ENCODE measurements at regions not wholly inside any gene's neighbourhood (a gene's known extent, or its start where the extent isn't known, plus 50 kb on each side); places are given as distances from the start of the nearest gene placed in this dataset.

GRCh38 chr3:94693997-94694640, 631.3 kb downstream of the NSUN3 start:
- Histone ChIP-seq H3K4me2 (ENCODE audit: insufficient read depth, low read length) (no peak overlapping the region), H2AFZ (ENCODE audit: low read depth, low read length) (no peak overlapping the region), H3K4me3 (no peak overlapping the region), H3K4me1 (replicated peaks in 1 of 2; ENCODE audit: control insufficient read depth in 2 of 2, insufficient read depth in 2 of 2, low read length in 2 of 2) (no peaks in the 10 kb centered on the region), H3K9ac (ENCODE audit: insufficient read depth in 1 of 2, low read depth in 2 of 2, low read length in 2 of 2) (no peak overlapping the region), H3K36me3 (ENCODE audit: control insufficient read depth, insufficient read depth, low read length) (no peaks in the 10 kb centered on the region), H3K9me1 (ENCODE audit: control insufficient read depth, insufficient read depth, low read length) (no peaks in the 10 kb centered on the region), H3K27ac (ENCODE audit: extremely low read depth, low read depth, low read length) (no peak overlapping the region), H4K20me1 (replicated peaks; ENCODE audit: control insufficient read depth, insufficient read depth, low read length) (no peaks in the 10 kb centered on the region), H3K27me3 (ENCODE audit: control insufficient read depth in 2 of 2, insufficient read depth in 2 of 2, low read length in 2 of 2) (no peaks in the 10 kb centered on the region), H3K79me2 (ENCODE audit: control insufficient read depth, insufficient read depth, low read length) (no peaks in the 10 kb centered on the region), H3K9me3 (replicated peaks; ENCODE audit: control insufficient read depth, insufficient read depth, low read depth, low read length) (no peaks in the 10 kb centered on the region)
- TF ChIP-seq BCL6 (CRISPR knock-in tag; IDR thresholded peaks at IDR 0.05) (no peak), ZC3H8 (IDR thresholded peaks at IDR 0.05) (no peak), HDAC1 (IDR thresholded peaks at IDR 0.05) (no peak), SIX5 (IDR thresholded peaks at IDR 0.05; ENCODE audit: borderline replicate concordance in 1 of 2, insufficient read depth in 1 of 2, low read depth in 1 of 2, low read length in 2 of 2) (no peak), MAFG (tag; conservative IDR thresholded peaks at IDR 0.05) (no peak), TCF7L2 (IDR thresholded peaks at IDR 0.05; ENCODE audit: low read depth, low read length) (no peak), HDGF (IDR thresholded peaks at IDR 0.05) (no peak), HSF4 (CRISPR knock-in tag; IDR thresholded peaks at IDR 0.05; ENCODE audit: borderline replicate concordance) (no peak), HMGN3 (IDR thresholded peaks at IDR 0.05; ENCODE audit: borderline replicate concordance, extremely low read depth, insufficient read length, low read depth, low read length) (no peak), MAFF (IDR thresholded peaks at IDR 0.05; ENCODE audit: low read length) (no peak), MBD2 (IDR thresholded peaks at IDR 0.05; ENCODE audit: borderline replicate concordance, low read depth) (no peak), MAZ (CRISPR knock-in tag; conservative IDR thresholded peaks at IDR 0.05 in 1 of 2, IDR thresholded peaks at IDR 0.05 in 1 of 2) (no peak), ZBTB8A (IDR thresholded peaks at IDR 0.05; ENCODE audit: partially characterized antibody) (no peak)
- ChIA-PET POLR2A (no interaction called here), CTCF (ENCODE audit: low intra/inter-chr PET ratio) (no interaction called here)
- in situ Hi-C loops (cut with MboI) = no loop called here
- BruUV-seq (replicated peaks) = no TSS peak
- no peak for FAIRE-seq
- no peak for ATAC-seq
- WGBS (ENCODE audit: insufficient coverage, low coverage, missing lambda C conversion rate) = 3% methylated on average over 4 of the region's 5 CpGs
- DNase-seq (ENCODE audit: extremely low read depth in 1 of 4, low spot score in 3 of 4) = no peak
- intact Hi-C loops (cut with micrococcal nuclease) = no loop called here

Data from K562 (cell line).